Mammary epithelial cell (primary cell): ENCODE measurements at regions not wholly inside any gene's neighbourhood (a gene's known extent, or its start where the extent isn't known, plus 50 kb on each side); places are given as distances from the start of the nearest gene placed in this dataset.

Source experiments
- CTCF ChIP-seq, 2 donors: IDR thresholded peaks in 1 of 2; conservative IDR thresholded peaks in 1 of 2; 2 replicates each; pipeline ENCODE4 v1.5.1; 2011 to 2012; ENCODE audit warnings: inconsistent platforms in 2 of 2, low read length in 2 of 2, mild to moderate bottlenecking in 2 of 2, control low read depth in 1 of 2, low read depth in 1 of 2; ENCODE audit not compliant: insufficient read depth in 1 of 2; ENCODE audit errors: extremely low read depth in 1 of 2
- EZH2 ChIP-seq: IDR thresholded peaks from 2 replicates; pipeline ENCODE4 v1.6.1; 2012; ENCODE audit warnings: low read length, inconsistent platforms, borderline replicate concordance

GRCh38 chr3:67312155-67312554, 314.0 kb downstream of the KBTBD8 start:
- TF ChIP-seq EZH2, result no peak
- TF ChIP-seq CTCF (conservative IDR thresholded peaks at IDR 0.05 in 1 of 2, IDR thresholded peaks at IDR 0.05 in 1 of 2; ENCODE audit: extremely low read depth in 1 of 2, insufficient read depth in 1 of 2, low read depth in 1 of 2, low read length in 2 of 2), result no peak
